ENCODE measurements at regions not wholly inside any gene's neighbourhood (a gene's known extent, or its start where the extent isn't known, plus 50 kb on each side); places are given as distances from the start of the nearest gene placed in this dataset.

DNA sequence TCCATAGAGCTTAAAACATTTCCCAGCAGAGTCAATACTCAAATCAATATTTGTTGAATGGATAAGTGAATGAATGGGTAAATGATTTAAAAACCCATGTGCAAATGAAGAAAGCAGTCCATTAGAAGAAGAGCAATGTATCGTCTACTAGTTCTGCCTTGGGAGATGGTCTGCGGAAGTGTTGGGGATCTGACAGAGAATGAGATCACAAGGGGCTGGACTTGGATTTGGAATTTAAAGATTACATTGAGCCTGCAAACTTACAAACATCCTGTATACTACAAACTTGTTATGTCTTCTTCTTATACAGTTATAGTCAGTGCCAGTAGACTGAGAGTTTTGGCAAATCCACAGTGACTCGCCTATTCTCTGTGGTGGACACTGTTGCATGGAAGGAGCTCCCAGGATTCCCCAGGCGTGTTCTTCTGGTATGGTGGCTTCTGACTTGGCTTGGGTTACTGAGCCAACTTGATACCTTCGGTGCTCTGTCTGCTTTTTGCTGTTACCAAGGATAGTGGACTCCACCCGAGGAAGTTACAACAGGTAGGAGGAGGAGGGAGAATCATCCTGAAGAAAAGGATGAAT is 163.3 kb upstream of the SERPINE2 start:
- Mint-ChIP-seq H3K4me3 (ENCODE audit: unreplicated experiment) (no peak overlapping the region), H3K36me3 (ENCODE audit: low read depth) (no peaks in the 10 kb centered on the region), H3K27ac (ENCODE audit: unreplicated experiment) (no peak overlapping the region), H3K4me1 (ENCODE audit: low read depth) (no peaks in the 10 kb centered on the region), H3K27me3 (ENCODE audit: low read depth) (no peaks in the 10 kb centered on the region), H3K9me3 (ENCODE audit: low read depth) (no peaks in the 10 kb centered on the region)
- TF ChIP-seq, protein P1, sequence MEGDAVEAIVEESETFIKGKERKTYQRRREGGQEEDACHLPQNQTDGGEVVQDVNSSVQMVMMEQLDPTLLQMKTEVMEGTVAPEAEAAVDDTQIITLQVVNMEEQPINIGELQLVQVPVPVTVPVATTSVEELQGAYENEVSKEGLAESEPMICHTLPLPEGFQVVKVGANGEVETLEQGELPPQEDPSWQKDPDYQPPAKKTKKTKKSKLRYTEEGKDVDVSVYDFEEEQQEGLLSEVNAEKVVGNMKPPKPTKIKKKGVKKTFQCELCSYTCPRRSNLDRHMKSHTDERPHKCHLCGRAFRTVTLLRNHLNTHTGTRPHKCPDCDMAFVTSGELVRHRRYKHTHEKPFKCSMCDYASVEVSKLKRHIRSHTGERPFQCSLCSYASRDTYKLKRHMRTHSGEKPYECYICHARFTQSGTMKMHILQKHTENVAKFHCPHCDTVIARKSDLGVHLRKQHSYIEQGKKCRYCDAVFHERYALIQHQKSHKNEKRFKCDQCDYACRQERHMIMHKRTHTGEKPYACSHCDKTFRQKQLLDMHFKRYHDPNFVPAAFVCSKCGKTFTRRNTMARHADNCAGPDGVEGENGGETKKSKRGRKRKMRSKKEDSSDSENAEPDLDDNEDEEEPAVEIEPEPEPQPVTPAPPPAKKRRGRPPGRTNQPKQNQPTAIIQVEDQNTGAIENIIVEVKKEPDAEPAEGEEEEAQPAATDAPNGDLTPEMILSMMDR (IDR thresholded peaks at IDR 0.05), result no peak
- no peak for DNase-seq (ENCODE audit: low spot score)

DNA sequence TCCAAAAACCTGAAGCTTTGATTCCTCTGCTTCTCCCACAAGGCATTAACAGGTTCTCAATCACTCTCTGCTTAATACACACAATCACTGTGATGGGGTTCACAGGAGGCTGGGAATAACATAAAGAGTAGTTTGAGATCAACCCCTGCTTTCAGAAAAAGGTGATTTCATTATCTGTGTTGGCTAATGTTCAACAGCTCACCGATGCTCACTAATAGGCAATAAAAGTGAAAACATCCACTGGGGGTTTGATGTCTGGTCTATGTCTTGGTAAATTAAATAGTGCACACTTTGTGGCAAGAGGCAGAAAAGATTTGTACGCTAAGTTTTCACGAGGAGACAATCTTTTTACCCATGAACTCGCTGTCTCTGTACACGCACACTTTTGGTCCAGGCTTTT is 159.3 kb upstream of the SERPINE2 start:
- H3K27ac Mint-ChIP-seq (ENCODE audit: unreplicated experiment), result no peak overlapping the region
- DNase-seq (ENCODE audit: low spot score), result no peak
- no peak overlapping the region for H3K4me3 Mint-ChIP-seq (ENCODE audit: unreplicated experiment)
- TF ChIP-seq, protein P1 (IDR thresholded peaks at IDR 0.05), result no peak
- H3K9me3 Mint-ChIP-seq (ENCODE audit: low read depth), result no peaks in the 10 kb centered on the region
- H3K4me1 Mint-ChIP-seq (ENCODE audit: low read depth), result no peaks in the 10 kb centered on the region
- H3K27me3 Mint-ChIP-seq (ENCODE audit: low read depth), result no peaks in the 10 kb centered on the region
- no peaks in the 10 kb centered on the region for H3K36me3 Mint-ChIP-seq (ENCODE audit: low read depth)

DNA sequence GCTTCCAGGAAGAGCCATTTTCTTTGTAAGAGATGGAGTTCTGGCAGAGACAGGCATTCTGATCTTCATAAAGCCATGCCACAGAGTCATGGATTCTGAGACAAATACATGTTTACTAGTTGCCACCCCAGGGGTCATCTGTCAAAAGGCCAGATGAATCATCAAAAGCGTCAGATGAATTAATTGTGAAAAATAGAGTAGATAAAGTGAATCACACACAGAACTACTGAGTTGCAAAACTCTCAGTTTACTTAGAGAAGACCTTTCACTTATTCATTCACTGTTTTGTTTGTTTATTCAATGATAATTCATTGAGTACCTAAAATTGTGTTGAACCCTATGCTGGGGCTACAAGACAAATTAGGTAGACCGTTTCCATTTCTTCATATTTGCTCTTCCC is 157.7 kb upstream of the SERPINE2 start:
- Mint-ChIP-seq H3K27me3 (ENCODE audit: low read depth) (no peaks in the 10 kb centered on the region), H3K4me1 (ENCODE audit: low read depth) (no peaks in the 10 kb centered on the region), H3K9me3 (ENCODE audit: low read depth) (peaks cover 3% of the 10 kb centered on the region), H3K4me3 (ENCODE audit: unreplicated experiment) (no peak overlapping the region), H3K27ac (ENCODE audit: unreplicated experiment) (no peak overlapping the region), H3K36me3 (ENCODE audit: low read depth) (no peaks in the 10 kb centered on the region)
- DNase-seq (ENCODE audit: low spot score), result no peak
- TF ChIP-seq, protein P1 (IDR thresholded peaks at IDR 0.05), result no peak

DNA sequence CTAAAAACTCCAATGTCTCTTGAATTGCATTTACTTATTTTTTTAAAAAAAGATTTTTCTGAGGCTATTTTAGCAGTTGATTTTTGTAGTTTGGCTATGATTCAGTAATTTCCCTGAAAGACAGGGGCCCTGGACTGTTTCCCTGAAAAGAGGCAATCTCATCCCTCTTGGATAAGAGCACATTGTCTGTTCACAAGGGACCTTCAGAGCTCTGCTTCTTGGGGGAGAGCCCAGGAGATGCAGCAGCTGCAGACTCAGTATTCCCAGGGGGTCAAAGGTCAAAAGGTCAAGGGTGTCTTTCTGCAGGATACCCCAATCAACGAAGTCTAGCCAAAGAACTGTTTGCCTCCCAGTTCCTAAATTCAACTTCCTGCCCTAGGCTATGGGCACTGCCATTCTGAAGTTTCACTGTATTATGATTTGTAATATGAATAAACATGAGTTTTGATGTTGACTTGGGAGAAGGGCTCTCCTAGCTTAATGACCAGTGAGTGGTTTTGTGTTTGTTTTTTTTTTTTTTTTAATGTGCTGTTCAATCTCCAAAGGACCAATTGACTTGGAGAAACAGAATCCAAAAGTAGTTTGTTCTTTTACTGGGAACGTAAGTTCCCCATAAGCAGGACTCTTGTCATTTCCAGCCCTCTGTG is 157.0 kb upstream of the SERPINE2 start:
- Mint-ChIP-seq H3K4me1 (ENCODE audit: low read depth) (no peaks in the 10 kb centered on the region), H3K27ac (ENCODE audit: unreplicated experiment) (no peak overlapping the region), H3K27me3 (ENCODE audit: low read depth) (no peaks in the 10 kb centered on the region), H3K4me3 (ENCODE audit: unreplicated experiment) (no peak overlapping the region), H3K36me3 (ENCODE audit: low read depth) (no peaks in the 10 kb centered on the region), H3K9me3 (ENCODE audit: low read depth) (peaks cover 3% of the 10 kb centered on the region)
- no peak for DNase-seq (ENCODE audit: low spot score)
- TF ChIP-seq, protein P1 (IDR thresholded peaks at IDR 0.05), result no peak

DNA sequence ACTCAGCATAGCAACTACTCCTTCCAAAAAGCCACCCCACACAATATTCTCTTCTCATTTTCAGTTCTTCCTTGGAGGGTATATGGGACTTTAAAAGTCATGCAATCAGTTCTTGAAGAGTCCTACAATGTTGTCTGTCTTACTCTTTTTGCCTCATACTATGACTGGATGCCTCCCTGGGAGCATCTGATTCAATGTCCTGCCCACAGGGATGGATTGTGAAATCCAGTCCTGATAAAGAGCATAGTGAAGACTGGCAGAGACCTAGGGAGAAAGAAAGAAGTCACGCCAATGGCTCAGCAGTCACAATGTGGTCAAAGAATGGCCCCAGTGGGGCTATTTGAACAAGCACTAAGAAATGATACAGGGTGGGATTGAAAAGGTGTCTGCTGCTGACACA is 155.1 kb upstream of the SERPINE2 start:
- DNase-seq (ENCODE audit: low spot score), result no peak
- TF ChIP-seq, protein P1 (IDR thresholded peaks at IDR 0.05), result no peak
- no peaks in the 10 kb centered on the region for H3K36me3 Mint-ChIP-seq (ENCODE audit: low read depth)
- H3K4me3 Mint-ChIP-seq (ENCODE audit: unreplicated experiment), result no peak overlapping the region
- H3K9me3 Mint-ChIP-seq (ENCODE audit: low read depth), result peaks cover 3% of the 10 kb centered on the region
- H3K4me1 Mint-ChIP-seq (ENCODE audit: low read depth), result no peaks in the 10 kb centered on the region
- no peaks in the 10 kb centered on the region for H3K27me3 Mint-ChIP-seq (ENCODE audit: low read depth)
- H3K27ac Mint-ChIP-seq (ENCODE audit: unreplicated experiment), result no peak overlapping the region
